H9 (cell line): ENCODE measurements at regions not wholly inside any gene's neighbourhood (a gene's known extent, or its start where the extent isn't known, plus 50 kb on each side); places are given as distances from the start of the nearest gene placed in this dataset.

Experiments
- DNase-seq: peaks from one replicate; pipeline ENCODE4 v3.0.0-alpha.2; 2017
- H2AFZ ChIP-seq: one replicate; pipeline ENCODE4 v1.6.1; 2013; ENCODE audit warnings: mild to moderate bottlenecking, low read length, control low read depth, moderate library complexity
- H2AK5ac ChIP-seq: 2 replicates; pipeline ENCODE4 v1.6.1; 2013; ENCODE audit warnings: low read length, control low read depth, mixed read lengths; ENCODE audit not compliant: insufficient read length
- H2BK120ac ChIP-seq: one replicate; pipeline ENCODE4 v1.6.1; 2013; ENCODE audit warnings: low read depth, mild to moderate bottlenecking, low read length, control low read depth, inconsistent platforms; ENCODE audit not compliant: poor library complexity, severe bottlenecking
- H2BK12ac ChIP-seq: 2 replicates; pipeline ENCODE4 v1.6.1; 2013; ENCODE audit warnings: low read length, control low read depth, mixed read lengths, low read depth; ENCODE audit not compliant: insufficient read length
- H2BK15ac ChIP-seq: 2 replicates; pipeline ENCODE4 v1.6.1; 2013; ENCODE audit warnings: low read depth, low read length, control low read depth
- H2BK20ac ChIP-seq: one replicate; pipeline ENCODE4 v1.6.1; 2013; ENCODE audit warnings: low read depth, mild to moderate bottlenecking, low read length, control low read depth, inconsistent platforms; ENCODE audit not compliant: poor library complexity, severe bottlenecking
- H2BK5ac ChIP-seq: 2 replicates; pipeline ENCODE4 v1.6.1; 2013; ENCODE audit warnings: low read length, control low read depth, mixed read lengths; ENCODE audit not compliant: insufficient read length
- H3K14ac ChIP-seq: 2 replicates; pipeline ENCODE4 v1.6.1; 2013; ENCODE audit warnings: low read length, control low read depth; ENCODE audit not compliant: insufficient read depth
- H3K18ac ChIP-seq: 2 replicates; pipeline ENCODE4 v1.6.1; 2013; ENCODE audit warnings: low read depth, mild to moderate bottlenecking, mixed read lengths, low read length, control low read depth; ENCODE audit not compliant: insufficient read length
- H3K23ac ChIP-seq: 2 replicates; pipeline ENCODE4 v1.6.1; 2013; ENCODE audit warnings: low read length, control low read depth, mixed read lengths, low read depth; ENCODE audit not compliant: insufficient read length
- H3K23me2 ChIP-seq: 2 replicates; pipeline ENCODE4 v1.6.1; 2013; ENCODE audit warnings: low read depth, mild to moderate bottlenecking, mixed read lengths, low read length, control low read depth; ENCODE audit not compliant: insufficient read length, poor library complexity, severe bottlenecking
- H3K27ac ChIP-seq: 2 replicates; pipeline ENCODE4 v1.5.1; 2013; ENCODE audit warnings: low read length, control low read depth, mixed read lengths, low read depth; ENCODE audit not compliant: insufficient read length
- H3K27me3 ChIP-seq: 2 replicates; pipeline ENCODE4 v1.6.1; 2013; ENCODE audit warnings: low read length, control low read depth, inconsistent platforms; ENCODE audit not compliant: insufficient read depth
- H3K4ac ChIP-seq: 2 replicates; pipeline ENCODE4 v1.6.1; 2013; ENCODE audit warnings: low read depth, mild to moderate bottlenecking, control low read depth, inconsistent platforms, low read length, moderate library complexity
- H3K4me1 ChIP-seq: 2 replicates; pipeline ENCODE4 v1.6.1; 2013; ENCODE audit warnings: low read length, control low read depth, inconsistent platforms; ENCODE audit not compliant: insufficient read depth
- H3K4me2 ChIP-seq: 2 replicates; pipeline ENCODE4 v1.6.1; 2013; ENCODE audit warnings: low read length, control low read depth, mixed read lengths; ENCODE audit not compliant: insufficient read length, insufficient read depth
- H3K56ac ChIP-seq: 2 replicates; pipeline ENCODE4 v1.6.1; 2013; ENCODE audit warnings: low read depth, mild to moderate bottlenecking, mixed read lengths, low read length, control low read depth; ENCODE audit not compliant: insufficient read length
- H3K79me1 ChIP-seq: 2 replicates; pipeline ENCODE4 v1.6.1; 2013; ENCODE audit warnings: low read depth, mild to moderate bottlenecking, moderate library complexity, low read length, control low read depth, inconsistent platforms; ENCODE audit not compliant: insufficient read depth, poor library complexity, severe bottlenecking
- H3K79me2 ChIP-seq: 2 replicates; pipeline ENCODE4 v1.6.1; 2013; ENCODE audit warnings: low read length, control low read depth, inconsistent platforms; ENCODE audit not compliant: insufficient read depth
- H3K9ac ChIP-seq: 2 replicates; pipeline ENCODE4 v1.6.1; 2013; ENCODE audit warnings: low read length, control low read depth, mixed read lengths; ENCODE audit not compliant: insufficient read length; ENCODE audit errors: extremely low read depth
- H3K9me3 ChIP-seq: one replicate; pipeline ENCODE4 v1.6.1; 2013; ENCODE audit warnings: low read depth, low read length, inconsistent platforms; ENCODE audit not compliant: control insufficient read depth
- H3T11ph ChIP-seq: one replicate; pipeline ENCODE4 v1.6.1; 2013; ENCODE audit warnings: mild to moderate bottlenecking, low read length, control low read depth, inconsistent platforms
- H4K20me1 ChIP-seq: one replicate; pipeline ENCODE4 v1.6.1; 2013; ENCODE audit not compliant: control insufficient read depth, insufficient read length, insufficient read depth
- H4K5ac ChIP-seq: 2 replicates; pipeline ENCODE4 v1.6.1; 2013; ENCODE audit warnings: low read depth, mild to moderate bottlenecking, mixed read lengths, low read length, control low read depth; ENCODE audit not compliant: insufficient read length
- H4K8ac ChIP-seq: replicated peaks from 2 replicates; pipeline ENCODE4 v1.6.1; 2013; ENCODE audit warnings: low read length, control low read depth, mixed read lengths, low read depth; ENCODE audit not compliant: insufficient read length
- H4K91ac ChIP-seq: 2 replicates; pipeline ENCODE4 v1.6.1; 2013; ENCODE audit warnings: low read depth, mild to moderate bottlenecking, moderate library complexity, mixed read lengths, low read length, control low read depth; ENCODE audit not compliant: insufficient read length
- H3K27ac Mint-ChIP-seq, 3 experiments: 2 replicates in 2 of 3; 3 replicates in 1 of 3; pipeline ENCODE4 v1.8.0; 2020 to 2021; ENCODE audit warnings: mixed read lengths in 3 of 3, mild to moderate bottlenecking in 1 of 3, moderate library complexity in 1 of 3
- H3K27me3 Mint-ChIP-seq: 2 replicates; pipeline ENCODE4 v1.8.0; 2021; ENCODE audit warnings: low read depth, mild to moderate bottlenecking, moderate library complexity, mixed read lengths
- H3K36me3 Mint-ChIP-seq, 3 experiments: 2 replicates in 2 of 3; 3 replicates in 1 of 3; pipeline ENCODE4 v1.8.0; 2020 to 2021; ENCODE audit warnings: low read depth in 3 of 3, mixed read lengths in 3 of 3; ENCODE audit not compliant: insufficient read depth in 1 of 3
- H3K4me1 Mint-ChIP-seq, 2 experiments: 2 replicates each; pipeline ENCODE4 v1.8.0; 2020; ENCODE audit warnings: mixed read lengths in 2 of 2
- H3K4me3 Mint-ChIP-seq, 2 experiments: 2 replicates in 1 of 2; 3 replicates in 1 of 2; pipeline ENCODE4 v1.8.0; 2020 to 2021; ENCODE audit warnings: mild to moderate bottlenecking in 2 of 2, mixed read lengths in 2 of 2, moderate library complexity in 1 of 2
- H3K9me3 Mint-ChIP-seq, 2 experiments: 2 replicates in 1 of 2; 3 replicates in 1 of 2; pipeline ENCODE4 v1.8.0; 2020; ENCODE audit warnings: mild to moderate bottlenecking in 2 of 2, mixed read lengths in 2 of 2, moderate library complexity in 1 of 2
- CTCF ChIP-seq: fragments of 200-600 bp; sonication (generic); conservative IDR thresholded peaks from 3 replicates; pipeline ENCODE4 v1.8.0; 2021; ENCODE audit warnings: antibody characterized with exemption, mild to moderate bottlenecking
- WGBS: extraction: QIAGEN DNeasy Blood & Tissue Kit; methylation state at CpG from one replicate; pipeline ENCODE4 v1.1.7; 2013; ENCODE audit warnings: missing lambda C conversion rate, low lambda C conversion rate, mixed read lengths; ENCODE audit not compliant: insufficient read length; ENCODE audit errors: extremely low coverage; 5-methylcytosine and 5-hydroxymethylcytosine counted together

- Mint-ChIP-seq H3K4me1 (peaks cover 7 to 14% of the 10 kb centered on the region in 2 experiments), H3K36me3 (peaks cover 8 to 18% (median 8%) of the 10 kb centered on the region in 3 experiments)
These were observed 72.9 kb upstream of the CDK1 start for GRCh38 chr10:60705376-60705775.

More at GRCh38 chr10:60705376-60705775, 72.9 kb upstream of the CDK1 start:
- Histone ChIP-seq H3K4me2 (no peak overlapping the region), H3K23ac (no peak overlapping the region), H2AK5ac (no peak overlapping the region), H3T11ph (no peak overlapping the region), H4K5ac (no peak overlapping the region), H2AFZ (no peak overlapping the region), H3K14ac (no peak overlapping the region), H3K23me2 (no peaks in the 10 kb centered on the region), H2BK5ac (no peak overlapping the region), H3K56ac (no peak overlapping the region), H3K27me3 (no peaks in the 10 kb centered on the region), H3K9me3 (no peaks in the 10 kb centered on the region), H4K8ac (no peak overlapping the region), H4K20me1 (no peaks in the 10 kb centered on the region), H3K4ac (no peak overlapping the region), H2BK20ac (no peak overlapping the region), H2BK15ac (no peak overlapping the region), H3K79me2 (no peaks in the 10 kb centered on the region), H3K9ac (no peak overlapping the region), H3K4me1 (no peaks in the 10 kb centered on the region), H4K91ac (no peak overlapping the region), H3K79me1 (no peaks in the 10 kb centered on the region), H3K27ac (no peak overlapping the region), H3K18ac (no peak overlapping the region), H2BK12ac (no peak overlapping the region), H2BK120ac (no peak overlapping the region)
- TF ChIP-seq CTCF: no peak
- Mint-ChIP-seq H3K4me3 (no peak overlapping the region), H3K27me3 (no peaks in the 10 kb centered on the region), H3K9me3 (peaks cover 7 to 12% of the 10 kb centered on the region in 2 experiments), H3K27ac (no peak overlapping the region)
- no CpG with 5 or more reads among the region's 1 CpG for WGBS
- DNase-seq: no peak
